ENCODE measurements at regions not wholly inside any gene's neighbourhood (a gene's known extent, or its start where the extent isn't known, plus 50 kb on each side); places are given as distances from the start of the nearest gene placed in this dataset.
A peak's percentile ranks its signal among the peaks of the same experiment; 100 is the strongest.

GRCh38 chr11:109858152-109858551, 235.0 kb upstream of the ZC3H12C start:
- DNase-seq, result no peak
- Histone ChIP-seq H3K27me3 (replicated peaks in 1 of 7) (no peaks in the 10 kb centered on the region), H3K4me3 (no peak overlapping the region), H3K36me3 (no peaks in the 10 kb centered on the region), H3K4me1 (no peaks in the 10 kb centered on the region), H3K27ac (no peak overlapping the region), H3K9me3 (no peaks in the 10 kb centered on the region)
- intact Hi-C loops (cut with DNase I; ENCODE audit: low total_unique reads), result no loop called here
- WGBS, 5 donors, result 84 to 88% (median 86%) methylated on average over 4 of the region's 4 CpGs
- TF ChIP-seq POLR2A (IDR thresholded peaks at IDR 0.05) (no peak), POLR2AphosphoS5 (IDR thresholded peaks at IDR 0.05) (no peak), CTCF (IDR thresholded peaks at IDR 0.05 in 8 of 11, conservative IDR thresholded peaks at IDR 0.05 in 3 of 11) (no peak)

- 55 to 74% (median 68%) methylated on average over 4 of the region's 4 CpGs for WGBS, 5 donors
- no peaks in the 10 kb centered on the region for H3K36me3 ChIP-seq
Observed at GRCh38 chr11:109859045-109859724, 234.0 kb upstream of the ZC3H12C start.

GRCh38 chr11:109862835-109863234, 230.4 kb upstream of the ZC3H12C start:
- peak overlapping the region in 3 of 8 donors; percentile 14 to 54 (median 26) for H3K27ac ChIP-seq
- DNase-seq, result no peak
- 54 to 77% (median 65%) methylated on average over 3 of the region's 3 CpGs for WGBS, 5 donors

More at GRCh38 chr11:109859045-109859724, 234.0 kb upstream of the ZC3H12C start:
- intact Hi-C loops (cut with DNase I; ENCODE audit: low total_unique reads), result no loop called here
- peak overlapping the region in 1 of 8 donors; percentile 35 for H3K27ac ChIP-seq
- TF ChIP-seq CTCF (IDR thresholded peaks at IDR 0.05 in 8 of 11, conservative IDR thresholded peaks at IDR 0.05 in 3 of 11) (no peak), POLR2A (IDR thresholded peaks at IDR 0.05) (no peak), POLR2AphosphoS5 (IDR thresholded peaks at IDR 0.05) (no peak)
- H3K27me3 ChIP-seq (replicated peaks in 1 of 7), result no peaks in the 10 kb centered on the region
- no peaks in the 10 kb centered on the region for H3K9me3 ChIP-seq
- no peaks in the 10 kb centered on the region for H3K4me1 ChIP-seq
- no peak for DNase-seq
- no peak overlapping the region for H3K4me3 ChIP-seq

More at GRCh38 chr11:109862835-109863234, 230.4 kb upstream of the ZC3H12C start:
- Histone ChIP-seq H3K4me1 (peaks cover 0 to 7% (median 0%) of the 10 kb centered on the region in 6 donors), H3K36me3 (no peaks in the 10 kb centered on the region), H3K9me3 (no peaks in the 10 kb centered on the region), H3K4me3 (no peak overlapping the region), H3K27me3 (replicated peaks in 1 of 7) (no peaks in the 10 kb centered on the region)
- TF ChIP-seq POLR2A (IDR thresholded peaks at IDR 0.05) (no peak), CTCF (IDR thresholded peaks at IDR 0.05 in 8 of 11, conservative IDR thresholded peaks at IDR 0.05 in 3 of 11) (no peak), POLR2AphosphoS5 (IDR thresholded peaks at IDR 0.05) (no peak)
- intact Hi-C loops (cut with DNase I; ENCODE audit: low total_unique reads), result no loop called here

Measured in spleen (tissue), 11 donors.